ENCODE measurements at regions not wholly inside any gene's neighbourhood (a gene's known extent, or its start where the extent isn't known, plus 50 kb on each side); places are given as distances from the start of the nearest gene placed in this dataset.
"Not testable (repeated sequence)": the region's sequence is repeated elsewhere in the genome, so short reads cannot be mapped to it uniquely, and the experiment has no call there.

DNA sequence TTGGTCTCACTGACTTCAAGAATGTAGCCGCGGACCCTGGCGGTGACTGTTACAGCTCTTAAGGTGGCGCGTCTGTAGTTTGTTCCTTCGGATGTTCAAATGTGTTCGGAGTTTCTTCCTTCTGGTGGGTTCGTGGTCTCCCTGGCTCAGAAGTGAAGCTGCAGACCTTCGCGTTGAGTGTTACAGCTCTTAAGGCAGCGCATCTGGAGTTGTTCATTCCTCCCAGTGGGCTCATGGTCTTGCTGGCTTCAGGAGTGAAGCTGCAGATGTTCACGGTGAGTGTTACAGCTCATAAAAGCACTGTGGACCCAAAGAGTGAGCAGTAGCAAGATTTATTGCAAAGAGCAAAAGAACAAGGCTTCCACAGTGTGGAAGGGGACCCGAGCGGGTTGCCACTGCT lies 2067.0 kb upstream of the CDH6 start:
- DNase-seq, result not testable (repeated sequence)

GRCh38 chr5:29122306-29122705 lies 2071.2 kb upstream of the CDH6 start:
- DNase-seq, result no peak

- DNase-seq, result no peak
Measured at GRCh38 chr5:29114331-29114768, 2076.0 kb upstream of the CDH9 start.

GRCh38 chr5:29113516-29113915 lies 2075.1 kb upstream of the CDH9 start:
- no peak for DNase-seq

DNA sequence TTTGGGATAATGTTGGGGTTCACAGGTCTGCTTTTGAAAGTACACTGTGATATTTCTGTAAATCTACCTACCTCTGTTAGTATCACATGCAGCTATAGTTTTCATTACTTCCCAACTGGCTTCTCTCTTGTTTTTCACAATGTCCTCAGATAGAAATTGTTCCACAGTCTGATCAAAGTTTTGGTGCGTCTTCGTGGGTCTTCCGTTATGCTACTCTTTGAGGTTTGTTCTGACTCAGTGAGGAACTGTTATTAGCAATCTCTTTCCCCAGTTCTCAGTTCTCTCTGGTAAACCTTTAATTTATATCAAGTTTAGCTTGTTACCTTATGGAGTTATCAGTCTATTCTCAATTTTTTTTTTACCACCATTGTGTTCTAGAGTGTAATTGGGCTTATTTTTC lies 2061.2 kb upstream of the CDH9 start:
- no peak for DNase-seq

DNA sequence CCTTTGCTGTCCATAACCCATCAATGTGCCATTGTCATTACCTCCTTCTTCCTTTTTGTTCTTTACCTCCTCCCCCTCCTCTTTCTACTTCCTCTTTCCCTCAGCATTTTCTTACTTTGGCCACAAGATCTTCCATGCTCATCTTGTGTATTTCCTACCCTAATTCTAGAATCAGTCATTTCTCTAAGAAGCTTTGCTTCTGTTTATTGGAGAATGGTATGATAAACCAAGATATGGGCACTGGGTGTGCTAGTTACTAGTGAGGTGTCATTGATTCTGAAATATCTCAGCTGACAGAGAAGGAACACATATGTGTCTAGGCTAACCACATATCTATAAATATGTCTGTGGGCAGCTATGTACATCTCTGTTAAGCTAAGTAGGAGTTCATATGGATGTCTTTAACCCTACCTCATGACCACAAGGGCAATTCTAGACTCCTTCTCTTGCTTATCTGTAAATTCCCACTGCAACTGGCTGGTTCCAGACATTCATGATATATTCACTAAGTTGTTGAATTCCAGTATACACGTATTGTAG lies 2051.3 kb upstream of the CDH9 start:
- no peak for DNase-seq

DNA sequence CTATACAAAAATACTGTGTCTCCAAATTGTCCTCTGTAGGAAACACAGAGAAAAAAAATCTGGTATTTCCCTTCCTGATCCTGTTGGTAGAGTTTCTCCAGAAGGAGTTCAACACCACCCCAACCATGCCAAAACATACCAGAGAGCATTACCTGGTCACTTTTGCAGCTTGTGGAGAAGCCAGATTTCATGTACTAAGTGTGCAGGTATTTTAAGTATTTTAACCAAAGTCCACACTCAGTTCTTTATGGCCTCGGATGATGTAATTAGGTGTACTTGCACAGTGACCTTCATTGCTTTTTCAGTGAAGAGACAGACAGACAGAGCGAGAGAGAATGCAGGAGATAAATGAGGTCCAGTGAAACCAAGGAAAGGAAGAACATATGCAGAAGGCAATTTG lies 2046.8 kb upstream of the CDH9 start:
- no peak for DNase-seq

- DNase-seq, result no peak
Measured at GRCh38 chr5:29079771-29080170, 2041.4 kb upstream of the CDH9 start.

GRCh38 chr5:29077451-29077850 lies 2039.1 kb upstream of the CDH9 start:
- no peak for DNase-seq

DNA sequence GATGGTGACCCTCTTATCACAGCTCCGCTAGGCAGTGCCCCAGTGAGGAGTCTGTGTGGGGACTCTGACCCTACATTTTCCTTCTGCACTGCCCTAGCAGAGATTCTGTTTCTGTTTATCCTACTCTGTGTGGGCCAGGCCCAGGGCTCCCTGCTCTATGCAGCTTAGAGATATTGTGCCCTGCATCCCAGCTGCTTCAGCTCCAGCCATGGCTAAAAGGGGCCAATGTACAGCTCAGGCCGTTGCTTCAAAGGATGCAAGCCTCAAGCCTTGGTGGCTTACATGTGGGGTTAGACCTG lies 2030.7 kb upstream of the CDH9 start:
- DNase-seq, result no peak

DNA sequence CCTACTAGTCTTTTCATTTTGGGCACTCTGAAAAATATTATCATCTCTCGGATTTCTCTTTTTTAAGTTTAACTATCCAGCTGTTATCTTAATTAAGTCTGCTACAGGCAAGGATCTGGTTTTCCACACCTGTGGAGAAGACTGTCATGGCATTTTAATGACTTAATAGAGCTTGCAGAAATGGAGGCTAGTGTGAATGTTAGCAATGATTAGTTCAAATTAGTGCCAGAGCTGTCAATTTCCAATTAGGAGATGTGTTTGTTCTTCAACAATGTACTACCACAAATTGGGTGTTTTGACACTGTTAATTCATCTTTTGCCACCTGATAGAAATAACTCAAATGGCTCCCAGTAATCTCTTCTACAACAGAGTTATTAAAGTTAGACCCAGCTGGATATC lies 2023.0 kb upstream of the CDH9 start:
- DNase-seq, result no peak

- no peak for DNase-seq
Measured at GRCh38 chr5:29054694-29055093, 2016.3 kb upstream of the CDH9 start.

- no peak for DNase-seq
Measured at GRCh38 chr5:29054282-29054681, 2015.9 kb upstream of the CDH9 start.

DNA sequence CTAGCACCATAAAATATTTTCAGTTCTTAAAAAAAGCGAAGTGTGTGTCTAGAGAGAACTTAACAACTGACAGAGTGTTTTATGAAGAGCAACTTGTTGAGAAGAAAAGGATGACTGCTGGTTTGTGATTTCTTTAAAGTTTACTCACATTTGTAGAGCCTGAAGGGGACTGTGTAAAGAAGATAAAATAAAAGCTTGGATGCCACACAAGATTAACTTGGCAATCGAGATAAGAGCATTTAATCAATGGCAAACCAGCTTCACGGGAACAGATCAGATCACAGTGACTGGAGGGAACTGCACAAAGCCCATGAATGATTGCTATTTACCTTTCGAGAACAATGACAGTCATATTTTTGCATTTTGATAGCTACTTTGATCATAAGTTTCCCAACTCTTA lies 2013.1 kb upstream of the CDH9 start:
- no peak for DNase-seq

DNA sequence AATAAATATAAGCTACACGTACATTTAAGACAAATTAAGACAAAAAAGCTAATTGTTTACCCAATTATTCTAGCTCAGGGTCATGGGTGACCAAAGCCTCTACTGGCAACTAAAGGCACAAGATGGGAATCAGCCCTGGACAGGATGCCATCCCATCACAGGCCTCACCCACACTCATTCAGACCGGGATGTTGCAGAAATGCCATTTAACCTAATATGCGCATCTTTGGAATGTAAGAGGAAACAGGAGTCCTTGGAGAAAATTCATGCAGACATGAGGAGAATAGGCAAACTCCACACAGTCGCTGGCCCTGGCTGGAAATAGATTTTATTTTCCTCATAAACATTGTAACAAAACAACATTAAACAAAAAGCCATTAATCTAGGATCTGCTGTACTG lies 2003.8 kb upstream of the CDH9 start:
- no peak for DNase-seq

DNA sequence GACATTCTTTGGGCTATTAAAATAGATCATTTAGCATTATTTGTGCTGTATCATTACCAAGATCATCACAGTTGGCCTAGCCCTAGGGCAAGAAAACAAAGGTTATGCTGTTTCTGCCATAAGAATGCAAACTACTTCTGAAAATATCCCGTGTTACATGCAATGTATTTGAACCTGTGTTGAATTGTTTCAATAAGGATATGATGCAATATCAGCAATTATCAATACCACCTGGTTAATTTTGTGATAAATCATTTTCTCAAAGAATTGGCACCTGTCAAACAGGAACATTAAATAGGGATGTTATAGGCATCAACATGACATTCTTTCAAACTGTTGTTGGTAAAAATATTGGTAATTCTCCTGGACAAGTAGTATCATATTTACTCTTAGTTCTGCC lies 2002.0 kb upstream of the CDH9 start:
- no peak for DNase-seq

DNA sequence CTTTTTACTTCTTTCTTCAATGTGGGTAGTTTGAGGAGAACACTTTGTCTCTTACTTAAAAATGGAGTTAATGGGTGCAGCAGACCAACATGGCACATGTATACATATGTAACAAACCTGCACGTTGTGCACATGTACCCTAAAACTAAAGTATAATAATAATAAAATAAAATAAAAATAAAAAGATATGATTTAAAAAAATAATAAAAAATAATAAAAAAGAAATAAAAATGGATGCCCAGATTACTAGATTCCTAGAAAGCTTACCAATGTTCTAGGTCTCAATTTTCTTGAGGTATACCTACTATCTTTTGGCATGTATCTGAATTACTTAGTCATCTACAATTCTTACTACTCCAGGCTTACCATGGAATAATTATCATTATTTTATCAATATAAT lies 2001.6 kb upstream of the CDH9 start:
- no peak for DNase-seq

GRCh38 chr5:29037716-29038115 lies 1999.3 kb upstream of the CDH9 start:
- no peak for DNase-seq

GRCh38 chr5:29024052-29024451 lies 1985.7 kb upstream of the CDH9 start:
- DNase-seq, result no peak

DNA sequence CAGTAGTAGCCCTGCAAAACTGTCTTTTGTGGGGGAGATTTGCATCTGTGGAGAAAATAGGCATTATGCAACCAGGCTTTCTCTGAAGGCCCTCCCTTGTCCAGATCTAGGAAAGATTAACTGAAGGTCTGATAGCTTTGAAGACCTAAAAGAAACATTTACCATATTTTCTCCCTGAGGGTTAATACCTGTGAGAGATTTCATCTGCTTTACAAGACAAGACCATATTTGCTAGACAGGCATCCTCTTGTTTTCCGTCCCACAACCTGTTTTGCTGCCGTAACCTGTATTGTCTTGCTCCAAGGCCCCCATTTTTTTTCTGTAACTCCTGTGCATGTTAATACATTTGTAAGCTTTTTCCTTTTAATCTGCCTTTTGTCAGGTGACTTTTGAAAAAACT lies 1985.2 kb upstream of the CDH9 start:
- DNase-seq, result no peak

- DNase-seq, result no peak
Measured at GRCh38 chr5:29017501-29017900, 1979.1 kb upstream of the CDH9 start.

DNA sequence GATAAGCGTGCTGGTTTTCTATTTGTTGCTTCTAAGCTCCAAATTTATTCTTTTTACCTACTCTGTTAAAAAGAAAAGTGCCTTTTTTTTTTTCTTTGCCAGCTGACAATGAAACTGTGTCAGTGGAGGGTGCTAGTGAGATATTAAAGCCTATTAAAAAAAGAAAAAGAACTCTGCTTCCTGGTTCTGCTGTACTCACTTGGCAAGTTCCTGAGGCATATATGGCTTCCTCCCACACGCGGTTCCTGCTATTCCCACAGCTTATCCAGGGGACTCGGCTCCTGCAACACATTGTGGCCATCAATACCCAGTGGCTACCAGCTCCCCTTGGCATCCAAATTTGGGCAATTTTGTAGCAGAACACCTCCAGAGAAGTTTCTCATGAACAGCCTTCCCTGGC lies 1977.7 kb upstream of the CDH9 start:
- no peak for DNase-seq

DNA sequence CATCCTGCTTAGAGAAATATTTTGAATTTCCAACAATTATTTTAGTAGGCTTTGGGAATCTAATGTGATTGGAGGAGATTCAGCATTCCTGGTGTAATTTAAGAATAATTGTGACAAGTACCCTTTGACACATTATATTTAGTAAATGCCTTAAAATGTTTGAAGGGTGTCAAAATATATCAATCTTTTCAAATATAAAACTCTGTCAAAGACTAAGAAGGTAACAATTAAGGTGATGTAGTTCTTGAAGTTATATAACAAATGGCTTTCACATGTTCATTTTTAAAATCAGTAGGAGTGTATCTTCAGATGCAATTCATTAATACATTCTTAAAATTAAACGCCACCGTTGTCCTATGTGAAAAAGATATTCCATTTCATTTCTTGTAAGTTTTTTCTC lies 1977.1 kb upstream of the CDH9 start:
- DNase-seq, result no peak

- DNase-seq, result no peak
Measured at GRCh38 chr5:29005386-29005785, 1967.0 kb upstream of the CDH9 start.

DNA sequence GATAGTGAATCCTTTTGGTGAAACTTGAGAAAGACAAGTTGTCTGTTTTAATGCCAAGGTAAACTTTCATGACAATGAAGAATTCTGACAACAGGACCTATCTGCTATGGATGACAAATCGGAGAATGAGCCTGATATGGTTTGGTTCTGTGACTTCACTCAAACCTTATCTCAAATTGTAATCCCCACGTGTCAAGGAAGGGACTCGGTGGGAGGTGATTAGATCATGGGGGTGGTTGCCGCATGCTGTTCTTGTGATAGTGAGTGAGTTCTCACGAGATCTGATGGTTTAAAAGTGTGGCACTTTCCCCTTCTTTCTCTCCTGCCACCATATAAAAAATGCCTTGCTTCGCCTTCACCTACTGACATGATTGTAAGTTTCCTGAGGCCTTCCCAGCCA lies 1964.1 kb upstream of the CDH9 start:
- no peak for DNase-seq

- DNase-seq, result no peak
Measured at GRCh38 chr5:29001666-29002065, 1963.3 kb upstream of the CDH9 start.

Data from NCI-H2171 treated with DMSO at 0.1 percent for 48 hours (cell line).